ENCODE measurements at regions not wholly inside any gene's neighbourhood (a gene's known extent, or its start where the extent isn't known, plus 50 kb on each side); places are given as distances from the start of the nearest gene placed in this dataset.

DNA sequence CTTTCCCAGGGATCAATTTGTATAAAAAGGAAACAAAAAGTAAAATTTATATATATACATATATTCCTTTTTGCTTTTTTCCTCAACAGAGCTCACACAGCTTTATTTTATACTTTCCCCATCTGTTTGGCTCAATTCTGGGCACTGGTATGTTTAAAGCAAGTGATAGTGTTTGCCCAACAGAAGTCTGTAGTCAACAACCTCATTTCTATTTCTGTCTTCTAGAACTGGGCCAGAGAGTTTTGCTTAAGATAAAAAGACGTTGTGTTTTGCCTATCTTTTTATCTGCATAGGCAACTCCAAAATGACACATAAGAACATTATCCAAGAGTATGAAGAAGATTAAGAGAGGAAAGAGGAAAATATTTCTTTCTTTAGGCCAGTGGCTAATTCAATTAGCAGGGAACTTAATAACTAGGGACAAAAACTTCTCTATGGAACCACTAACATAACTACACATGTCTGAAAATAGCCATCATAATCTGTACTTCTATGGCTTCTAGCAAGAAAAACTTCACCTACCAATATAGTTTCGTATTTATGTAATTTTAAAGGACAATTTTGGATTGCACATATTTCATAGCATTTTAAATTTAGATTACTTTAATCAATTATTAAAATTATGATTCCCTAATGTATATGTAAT is 1300.5 kb downstream of the ARAP2 start (continued):
- TF ChIP-seq CEBPB (IDR thresholded peaks at IDR 0.05; ENCODE audit: low read depth) = no peak
- TF ChIP-seq POLR2A (IDR thresholded peaks at IDR 0.05; ENCODE audit: borderline replicate concordance, extremely low read depth, insufficient read depth, insufficient read length) = no peak

DNA sequence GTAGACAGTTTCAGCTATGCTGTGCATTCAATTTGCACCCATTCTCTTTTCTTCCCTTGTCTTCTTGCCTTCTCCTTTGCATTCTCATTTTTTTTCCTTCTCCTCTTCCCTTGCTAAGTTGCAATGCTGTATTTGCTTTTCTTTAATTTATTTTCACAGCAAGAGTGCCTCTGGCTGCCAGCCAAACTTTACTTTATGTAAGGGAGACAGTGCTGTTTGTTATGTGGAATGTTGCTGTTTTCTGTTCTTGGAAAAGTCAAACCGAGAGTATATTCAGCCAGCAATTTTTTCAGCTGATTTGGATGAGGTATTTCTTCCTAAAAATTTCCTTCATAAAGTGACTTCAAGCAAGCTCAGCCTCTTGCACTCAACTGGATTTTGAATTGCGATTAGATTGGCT is 1293.4 kb downstream of the ARAP2 start:
- TF ChIP-seq, protein P1, sequence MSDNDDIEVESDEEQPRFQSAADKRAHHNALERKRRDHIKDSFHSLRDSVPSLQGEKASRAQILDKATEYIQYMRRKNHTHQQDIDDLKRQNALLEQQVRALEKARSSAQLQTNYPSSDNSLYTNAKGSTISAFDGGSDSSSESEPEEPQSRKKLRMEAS (IDR thresholded peaks at IDR 0.05) = no peak
- TF ChIP-seq, protein P2, sequence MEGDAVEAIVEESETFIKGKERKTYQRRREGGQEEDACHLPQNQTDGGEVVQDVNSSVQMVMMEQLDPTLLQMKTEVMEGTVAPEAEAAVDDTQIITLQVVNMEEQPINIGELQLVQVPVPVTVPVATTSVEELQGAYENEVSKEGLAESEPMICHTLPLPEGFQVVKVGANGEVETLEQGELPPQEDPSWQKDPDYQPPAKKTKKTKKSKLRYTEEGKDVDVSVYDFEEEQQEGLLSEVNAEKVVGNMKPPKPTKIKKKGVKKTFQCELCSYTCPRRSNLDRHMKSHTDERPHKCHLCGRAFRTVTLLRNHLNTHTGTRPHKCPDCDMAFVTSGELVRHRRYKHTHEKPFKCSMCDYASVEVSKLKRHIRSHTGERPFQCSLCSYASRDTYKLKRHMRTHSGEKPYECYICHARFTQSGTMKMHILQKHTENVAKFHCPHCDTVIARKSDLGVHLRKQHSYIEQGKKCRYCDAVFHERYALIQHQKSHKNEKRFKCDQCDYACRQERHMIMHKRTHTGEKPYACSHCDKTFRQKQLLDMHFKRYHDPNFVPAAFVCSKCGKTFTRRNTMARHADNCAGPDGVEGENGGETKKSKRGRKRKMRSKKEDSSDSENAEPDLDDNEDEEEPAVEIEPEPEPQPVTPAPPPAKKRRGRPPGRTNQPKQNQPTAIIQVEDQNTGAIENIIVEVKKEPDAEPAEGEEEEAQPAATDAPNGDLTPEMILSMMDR (IDR thresholded peaks at IDR 0.05 in 2 of 3, conservative IDR thresholded peaks at IDR 0.05 in 1 of 3; ENCODE audit: borderline replicate concordance in 1 of 3, insufficient read depth in 1 of 3, low read depth in 2 of 3, low read length in 2 of 3) = no peak
- no peak for TF ChIP-seq CBX3 (IDR thresholded peaks at IDR 0.05; ENCODE audit: low read depth)
- TF ChIP-seq ZNF274 (IDR thresholded peaks at IDR 0.05; ENCODE audit: low read depth, low read length) = no peak
- no peak for TF ChIP-seq EGR1 (IDR thresholded peaks at IDR 0.05; ENCODE audit: low read depth)
- TF ChIP-seq, protein P3, sequence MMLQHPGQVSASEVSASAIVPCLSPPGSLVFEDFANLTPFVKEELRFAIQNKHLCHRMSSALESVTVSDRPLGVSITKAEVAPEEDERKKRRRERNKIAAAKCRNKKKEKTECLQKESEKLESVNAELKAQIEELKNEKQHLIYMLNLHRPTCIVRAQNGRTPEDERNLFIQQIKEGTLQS (IDR thresholded peaks at IDR 0.05) = no peak
- TF ChIP-seq JUND (IDR thresholded peaks at IDR 0.05) = no peak
- TF ChIP-seq POLR2AphosphoS5 (IDR thresholded peaks at IDR 0.05; ENCODE audit: low read depth, low read length) = no peak
- TF ChIP-seq EZH2 (IDR thresholded peaks at IDR 0.05) = no peak
- TF ChIP-seq ZFX (IDR thresholded peaks at IDR 0.05) = no peak
- no peak for TF ChIP-seq YY1 (IDR thresholded peaks at IDR 0.05; ENCODE audit: extremely low read depth, insufficient replicate concordance, low read depth, low read length)
- no peak for TF ChIP-seq SP1 (IDR thresholded peaks at IDR 0.05; ENCODE audit: low read depth)
- TF ChIP-seq CEBPB (IDR thresholded peaks at IDR 0.05; ENCODE audit: low read depth) = no peak
- TF ChIP-seq TCF7L2 (IDR thresholded peaks at IDR 0.05; ENCODE audit: borderline replicate concordance, extremely low read depth, insufficient read depth, insufficient read length) = no peak
- TF ChIP-seq FOSL1 (IDR thresholded peaks at IDR 0.05; ENCODE audit: low read depth) = no peak
- no peak for TF ChIP-seq POLR2A (IDR thresholded peaks at IDR 0.05; ENCODE audit: borderline replicate concordance, extremely low read depth, insufficient read depth, insufficient read length)
- no peak for TF ChIP-seq RAD21 (IDR thresholded peaks at IDR 0.05; ENCODE audit: low read depth)
- no peak for TF ChIP-seq SIN3A (IDR thresholded peaks at IDR 0.05; ENCODE audit: low read depth)
- no TSS peak for BruUV-seq (replicated peaks)

More for the DNA sequence above, 1293.4 kb downstream of the ARAP2 start:
- H3K9me3 ChIP-seq (ENCODE audit: control insufficient read depth in 1 of 2, insufficient read depth in 1 of 2, low read depth in 1 of 2, low read length in 2 of 2) = no peaks in the 10 kb centered on the region
- H4K20me1 ChIP-seq (ENCODE audit: insufficient read depth) = no peaks in the 10 kb centered on the region
- ChIA-PET POLR2A (no interaction called here), CTCF (no interaction called here), RAD21 (ENCODE audit: low non-redundant PET in 1 of 2, low total read pairs in 2 of 2, uncharacterized antibody in 2 of 2, unreplicated experiment in 2 of 2) (no interaction called here)
- no peaks in the 10 kb centered on the region for H3K27me3 ChIP-seq (ENCODE audit: insufficient read depth, low read length)
- no peak overlapping the region for H3K4me3 ChIP-seq (replicated peaks in 1 of 2; ENCODE audit: low read depth in 1 of 2, low read length in 2 of 2)
- no peak overlapping the region for H3K9ac ChIP-seq (ENCODE audit: low read length)
- H3K27ac ChIP-seq (ENCODE audit: low read depth, low read length) = no peak overlapping the region
- H3K4me1 ChIP-seq (ENCODE audit: control insufficient read depth in 1 of 2, insufficient read depth in 2 of 2, low read length in 2 of 2) = no peaks in the 10 kb centered on the region; a peak in 1 of 4 replicates
- DNase-seq (ENCODE audit: low read depth, low spot score) = no peak
- intact Hi-C loops (cut with micrococcal nuclease) = loop anchor here (10.0 kb wide), 1 partner anchor 984 kb away; no protein-coding TSS in a partner anchor
- no peaks in the 10 kb centered on the region for H3K36me3 ChIP-seq (ENCODE audit: control insufficient read depth in 1 of 2, insufficient read depth in 2 of 2, low read length in 2 of 2)
- ATAC-seq = no peak
- no peak overlapping the region for H2AFZ ChIP-seq (ENCODE audit: low read depth, low read length, poor library complexity, severe bottlenecking)
- H3K4me2 ChIP-seq (ENCODE audit: low read length) = no peak overlapping the region
- no peaks in the 10 kb centered on the region for H3K79me2 ChIP-seq (ENCODE audit: insufficient read depth, low read length)
- H3K9me2 ChIP-seq (ENCODE audit: insufficient read depth) = no peaks in the 10 kb centered on the region

All from HCT116 (cell line).